Spleen (tissue), 11 donors: ENCODE measurements at regions not wholly inside any gene's neighbourhood (a gene's known extent, or its start where the extent isn't known, plus 50 kb on each side); places are given as distances from the start of the nearest gene placed in this dataset.

Experiments
- DNase-seq: peaks from one replicate; pipeline ENCODE4 v3.0.0-alpha.2; 2020
- H3K27ac ChIP-seq, 8 donors: fragments of 200-600 bp; sonication (generic) in 7 of 8; 1 replicate in 4 of 8; 2 replicates in 4 of 8; pipeline versions ENCODE4 v1.5.0 to v1.8.0; 2016 to 2021; ENCODE audit warnings: inconsistent platforms in 4 of 8, mild to moderate bottlenecking in 4 of 8, moderate library complexity in 1 of 8
- H3K27me3 ChIP-seq, 7 donors: fragments of 200-600 bp; sonication (generic) in 6 of 7; replicated peaks in 1 of 7; 1 replicate in 4 of 7; 2 replicates in 3 of 7; pipeline versions ENCODE4 v1.5.0 to v1.8.0; 2016 to 2021; ENCODE audit warnings: inconsistent platforms in 3 of 7, mild to moderate bottlenecking in 1 of 7
- H3K36me3 ChIP-seq, 6 donors: fragments of 200-600 bp; sonication (generic) in 5 of 6; 1 replicate in 4 of 6; 2 replicates in 2 of 6; pipeline versions ENCODE4 v1.5.0 to v1.8.0; 2016 to 2021; ENCODE audit warnings: inconsistent platforms in 2 of 6
- H3K4me1 ChIP-seq, 6 donors: fragments of 200-600 bp; sonication (generic) in 5 of 6; 1 replicate in 3 of 6; 2 replicates in 3 of 6; pipeline versions ENCODE4 v1.5.0 to v1.8.0; 2016 to 2021; ENCODE audit warnings: inconsistent platforms in 3 of 6
- H3K4me3 ChIP-seq, 8 donors: fragments of 200-600 bp; sonication (generic) in 7 of 8; 1 replicate in 4 of 8; 2 replicates in 4 of 8; pipeline versions ENCODE4 v1.5.0 to v1.8.0; 2016 to 2021; ENCODE audit warnings: inconsistent platforms in 4 of 8, mild to moderate bottlenecking in 4 of 8, moderate library complexity in 2 of 8
- H3K9me3 ChIP-seq, 8 donors: fragments of 200-600 bp; sonication (generic) in 7 of 8; 1 replicate in 4 of 8; 2 replicates in 4 of 8; pipeline versions ENCODE4 v1.5.0 to v1.8.0; 2016 to 2021; ENCODE audit warnings: inconsistent platforms in 4 of 8
- CTCF ChIP-seq, 11 experiments: fragments of 200-600 bp in 7 of 11; fragments of 450-650 bp in 4 of 11; sonication (generic) in 4 of 11; IDR thresholded peaks in 8 of 11; conservative IDR thresholded peaks in 3 of 11; 1 replicate in 7 of 11; 2 replicates in 4 of 11; pipeline versions ENCODE4 v1.4.0 to v1.8.0; 2016 to 2021; ENCODE audit warnings: antibody characterized with exemption in 11 of 11, inconsistent platforms in 4 of 11, mild to moderate bottlenecking in 1 of 11
- POLR2A ChIP-seq, 3 donors: fragments of 450-650 bp; IDR thresholded peaks; one replicate each; pipeline ENCODE4 v1.5.1; 2017; ENCODE audit warnings: antibody characterized with exemption in 3 of 3, mild to moderate bottlenecking in 1 of 3
- POLR2AphosphoS5 ChIP-seq, 3 donors: sonication (generic); formaldehyde crosslinking; IDR thresholded peaks; one replicate each; pipeline ENCODE4 v1.5.1; 2017; ENCODE audit warnings: antibody characterized with exemption in 3 of 3
- WGBS, 5 donors: extraction: QIAGEN DNeasy Blood & Tissue Kit in 3 of 5; methylation state at CpG; one replicate each; pipeline versions ENCODE4 v1.1.5 to v1.1.7; 2013 to 2018; 5-methylcytosine and 5-hydroxymethylcytosine counted together
- intact Hi-C: fragments of 100-400 bp; cut with DNase I; formaldehyde crosslinking; loops from one replicate; pipeline ENCODE4 v1.15.0; 2023; ENCODE audit warnings: low total_unique reads
- donor health status: healthy with polysubstance abuse.
- donor health status: DM: no; HTN: no; CAD: no; lungs with moderate emphysema.
- donor health status: DM: no; HTN: no; CAD: no.
- donor health status: Bipolar disorder and iron deficiency.
- donor health status: healthy.
- donor health status: DM: no; HTN: no; CAD: no.
- donor health status: DM: yes; HTN: yes; CAD: no.

GRCh38 chr10:55233090-55233489, 432.1 kb upstream of the PCDH15 start:
- 55 to 72% (median 61%) methylated on average over 3 of the region's 3 CpGs for whole genome bisulfite sequencing, 5 donors
- no peak for TF ChIP-seq CTCF (IDR thresholded peaks at IDR 0.05 in 8 of 11, conservative IDR thresholded peaks at IDR 0.05 in 3 of 11)
- TF ChIP-seq POLR2A (IDR thresholded peaks at IDR 0.05), result no peak
- no peak for TF ChIP-seq POLR2AphosphoS5 (IDR thresholded peaks at IDR 0.05)
- peaks cover 0 to 5% (median 0%) of the 10 kb centered on the region in 6 donors for H3K4me1 ChIP-seq
- no peaks in the 10 kb centered on the region for H3K36me3 ChIP-seq
- no peaks in the 10 kb centered on the region for H3K27me3 ChIP-seq
- intact Hi-C loops, result no loop called here
- no peak for DNase-seq
- H3K4me3 ChIP-seq, result peak overlapping the region in 6 of 8 donors; percentile 9 to 51 (median 17)
- H3K27ac ChIP-seq, result peak overlapping the region in 2 of 8 donors; percentile 6 to 21
- no peaks in the 10 kb centered on the region for H3K9me3 ChIP-seq

- intact Hi-C loops, result no loop called here
- TF ChIP-seq CTCF (IDR thresholded peaks at IDR 0.05 in 8 of 11, conservative IDR thresholded peaks at IDR 0.05 in 3 of 11) (no peak), POLR2AphosphoS5 (IDR thresholded peaks at IDR 0.05) (no peak), POLR2A (IDR thresholded peaks at IDR 0.05) (no peak)
- WGBS, 5 donors, result 53 to 78% (median 60%) methylated on average over 1 of the region's 1 CpG
- peak overlapping the region in 5 of 8 donors; percentile 14 to 51 (median 17) for H3K4me3 ChIP-seq
- H3K36me3 ChIP-seq, result no peaks in the 10 kb centered on the region
- peak overlapping the region in 2 of 8 donors; percentile 6 to 21 for H3K27ac ChIP-seq
- H3K9me3 ChIP-seq, result no peaks in the 10 kb centered on the region
- no peak for DNase-seq
- no peaks in the 10 kb centered on the region for H3K27me3 ChIP-seq
- peaks cover 0 to 5% (median 0%) of the 10 kb centered on the region in 6 donors for H3K4me1 ChIP-seq
Observed at GRCh38 chr10:55232553-55232952, 431.5 kb upstream of the PCDH15 start.

GRCh38 chr10:55227967-55228366, 426.9 kb upstream of the PCDH15 start:
- Histone ChIP-seq H3K27ac (no peak overlapping the region), H3K36me3 (no peaks in the 10 kb centered on the region), H3K9me3 (no peaks in the 10 kb centered on the region), H3K4me3 (no peak overlapping the region), H3K27me3 (no peaks in the 10 kb centered on the region), H3K4me1 (no peaks in the 10 kb centered on the region)
- intact Hi-C loops, result no loop called here
- no peak for TF ChIP-seq CTCF (IDR thresholded peaks at IDR 0.05 in 8 of 11, conservative IDR thresholded peaks at IDR 0.05 in 3 of 11)
- no peak for TF ChIP-seq POLR2AphosphoS5 (IDR thresholded peaks at IDR 0.05)
- no peak for TF ChIP-seq POLR2A (IDR thresholded peaks at IDR 0.05)
- WGBS, 5 donors, result 30 to 94% (median 40%) methylated on average over 1 of the region's 1 CpG
- no peak for DNase-seq

GRCh38 chr10:55224007-55224781, 423.2 kb upstream of the PCDH15 start:
- Histone ChIP-seq H3K27ac (no peak overlapping the region), H3K27me3 (no peaks in the 10 kb centered on the region), H3K4me1 (no peaks in the 10 kb centered on the region), H3K9me3 (no peaks in the 10 kb centered on the region), H3K4me3 (no peak overlapping the region), H3K36me3 (no peaks in the 10 kb centered on the region)
- TF ChIP-seq POLR2A (IDR thresholded peaks at IDR 0.05) (no peak), POLR2AphosphoS5 (IDR thresholded peaks at IDR 0.05) (no peak), CTCF (IDR thresholded peaks at IDR 0.05 in 8 of 11, conservative IDR thresholded peaks at IDR 0.05 in 3 of 11) (no peak)
- DNase-seq, result no peak
- WGBS, 5 donors, result 71 to 85% (median 76%) methylated on average over 5 of the region's 5 CpGs
- intact Hi-C loops, result no loop called here
